WTC11 (cell line): ENCODE measurements at regions not wholly inside any gene's neighbourhood (a gene's known extent, or its start where the extent isn't known, plus 50 kb on each side); places are given as distances from the start of the nearest gene placed in this dataset.

Source experiments
- ATAC-seq: fragments of 200-7000 bp; cut with Tn5 transposase; 2 replicates; pipeline ENCODE4 v1.10.0; 2021; ENCODE audit warnings: mild to moderate bottlenecking, moderate library complexity
- CTCF ChIA-PET: fragments of 300-600 bp; sonication (Branson Sonifier 250); formaldehyde crosslinking; loops from one replicate; lab custom pipeline; 2021; ENCODE audit warnings: antibody characterized with exemption; lab: Charles Lee
- POLR2A ChIA-PET: fragments of 350-600 bp; sonication (Branson Sonifier 250); formaldehyde crosslinking; loops from one replicate; lab custom pipeline; 2021; ENCODE audit warnings: antibody characterized with exemption; lab: Charles Lee
- DNase-seq: peaks from one replicate; pipeline ENCODE4 v3.0.0; 2021; ENCODE audit warnings: low spot score
- H3K27ac Mint-ChIP-seq: 2 replicates; pipeline ENCODE4 v1.8.0; 2021; ENCODE audit warnings: mixed read lengths
- H3K27me3 Mint-ChIP-seq: 2 replicates; pipeline ENCODE4 v1.8.0; 2021; ENCODE audit warnings: low read depth, mild to moderate bottlenecking, moderate library complexity, mixed read lengths
- H3K36me3 Mint-ChIP-seq: 2 replicates; pipeline ENCODE4 v1.8.0; 2021; ENCODE audit warnings: mixed read lengths
- H3K4me1 Mint-ChIP-seq: 2 replicates; pipeline ENCODE4 v1.8.0; 2022; ENCODE audit warnings: mixed read lengths
- H3K4me3 Mint-ChIP-seq: 2 replicates; pipeline ENCODE4 v1.8.0; 2021; ENCODE audit warnings: mild to moderate bottlenecking, moderate library complexity, mixed read lengths
- H3K9me3 Mint-ChIP-seq: 2 replicates; pipeline ENCODE4 v1.8.0; 2021; ENCODE audit warnings: mixed read lengths
- ARID4B ChIP-seq: sonication (generic); formaldehyde crosslinking; IDR thresholded peaks from 2 replicates; pipeline ENCODE4 v1.8.0; 2023; ENCODE audit warnings: missing genetic modification reagents, mild to moderate bottlenecking, borderline replicate concordance
- CBFB ChIP-seq: sonication (generic); formaldehyde crosslinking; IDR thresholded peaks from 2 replicates; pipeline ENCODE4 v1.8.1; 2022; ENCODE audit warnings: mild to moderate bottlenecking, low read depth, missing genetic modification reagents
- E2F5 ChIP-seq: sonication (generic); formaldehyde crosslinking; IDR thresholded peaks from 2 replicates; pipeline ENCODE4 v1.8.1; 2022; ENCODE audit warnings: mild to moderate bottlenecking, moderate library complexity, missing genetic modification reagents
- FOXJ3 ChIP-seq: sonication (generic); formaldehyde crosslinking; IDR thresholded peaks from 2 replicates; pipeline ENCODE4 v1.9.0; 2021; ENCODE audit warnings: missing genetic modification reagents, mild to moderate bottlenecking, borderline replicate concordance
- GTF2I ChIP-seq: fragments of 250-450 bp; sonication (Bioruptor Pico); conservative IDR thresholded peaks from 2 replicates; pipeline ENCODE4 v1.4.0; 2021; ENCODE audit warnings: mild to moderate bottlenecking
- IRF2 ChIP-seq: sonication (generic); formaldehyde crosslinking; IDR thresholded peaks from 2 replicates; pipeline ENCODE4 v1.8.0; 2022; ENCODE audit warnings: low read depth, missing genetic modification reagents, borderline replicate concordance
- MLX ChIP-seq: sonication (generic); formaldehyde crosslinking; IDR thresholded peaks from 2 replicates; pipeline ENCODE4 v1.8.1; 2023; ENCODE audit warnings: mild to moderate bottlenecking, missing genetic modification reagents, moderate library complexity
- NFATC4 ChIP-seq: fragments of 250-450 bp; sonication (Bioruptor Pico); IDR thresholded peaks from 2 replicates; pipeline ENCODE4 v1.9.0; 2021; ENCODE audit warnings: mild to moderate bottlenecking
- NFE2L1 ChIP-seq: sonication (generic); formaldehyde crosslinking; IDR thresholded peaks from 2 replicates; pipeline ENCODE4 v1.8.1; 2023; ENCODE audit warnings: missing genetic modification reagents
- NFYB ChIP-seq: sonication (generic); formaldehyde crosslinking; conservative IDR thresholded peaks from 2 replicates; pipeline ENCODE4 v1.8.0; 2022; ENCODE audit warnings: low read depth, missing genetic modification reagents
- PRRX2 ChIP-seq: fragments of 250-450 bp; sonication (Bioruptor Pico); IDR thresholded peaks from 2 replicates; pipeline ENCODE4 v1.8.0; 2021; ENCODE audit warnings: mild to moderate bottlenecking
- SMAD3 ChIP-seq: sonication (generic); formaldehyde crosslinking; IDR thresholded peaks from 2 replicates; pipeline ENCODE4 v1.8.0; 2022; ENCODE audit warnings: missing genetic modification reagents, mild to moderate bottlenecking, borderline replicate concordance
- SOX15 ChIP-seq: fragments of 250-450 bp; sonication (Bioruptor Pico); IDR thresholded peaks from 2 replicates; pipeline ENCODE4 v1.9.0; 2021; ENCODE audit warnings: mild to moderate bottlenecking
- SP1 ChIP-seq: sonication (generic); formaldehyde crosslinking; conservative IDR thresholded peaks from 2 replicates; pipeline ENCODE4 v1.8.1; 2022; ENCODE audit warnings: missing genetic modification reagents
- ZNF263 ChIP-seq: sonication (generic); formaldehyde crosslinking; IDR thresholded peaks from 2 replicates; pipeline ENCODE4 v1.8.1; 2022; ENCODE audit warnings: low read depth, mild to moderate bottlenecking, moderate library complexity, missing genetic modification reagents
- TF ChIP-seq, protein P1 (sequence below): sonication (generic); formaldehyde crosslinking; IDR thresholded peaks from 2 replicates; pipeline ENCODE4 v1.8.0; 2023; ENCODE audit warnings: mild to moderate bottlenecking, missing genetic modification reagents
- TF ChIP-seq, protein P2 (sequence below): sonication (generic); formaldehyde crosslinking; IDR thresholded peaks from 2 replicates; pipeline ENCODE4 v1.8.0; 2022; ENCODE audit warnings: missing genetic modification reagents
- TF ChIP-seq, protein P3 (sequence below): fragments of 250-450 bp; sonication (Bioruptor Pico); IDR thresholded peaks from 2 replicates; pipeline ENCODE4 v1.9.0; 2021; ENCODE audit warnings: mild to moderate bottlenecking

GRCh38 chr2:43044093-43044681, 182.2 kb downstream of the ZFP36L2 start:
- ChIA-PET POLR2A (no interaction called here), CTCF (interaction anchor here (0.9 to 2.8 kb wide), 2 partner anchors 20 to 40 kb away, joined by 3 to 9 read pairs; no protein-coding TSS in a partner anchor)
- Mint-ChIP-seq H3K36me3 (no peaks in the 10 kb centered on the region), H3K27ac (no peak overlapping the region), H3K4me3 (no peak overlapping the region), H3K9me3 (no peaks in the 10 kb centered on the region), H3K4me1 (peaks cover 23% of the 10 kb centered on the region), H3K27me3 (no peaks in the 10 kb centered on the region)
- TF ChIP-seq NFATC4 (CRISPR knock-in tag) (no peak), GTF2I (CRISPR knock-in tag) (no peak), E2F5 (CRISPR knock-in tag) (no peak), SOX15 (CRISPR knock-in tag) (no peak), FOXJ3 (CRISPR knock-in tag) (no peak), SMAD3 (no peak), NFE2L1 (no peak), CBFB (no peak), ARID4B (CRISPR knock-in tag) (no peak), PRRX2 (CRISPR knock-in tag) (no peak), IRF2 (CRISPR knock-in tag) (no peak), ZNF263 (CRISPR knock-in tag) (no peak), MLX (CRISPR knock-in tag) (no peak), SP1 (CRISPR knock-in tag) (no peak), NFYB (CRISPR knock-in tag) (no peak)
- TF ChIP-seq, protein P1, sequence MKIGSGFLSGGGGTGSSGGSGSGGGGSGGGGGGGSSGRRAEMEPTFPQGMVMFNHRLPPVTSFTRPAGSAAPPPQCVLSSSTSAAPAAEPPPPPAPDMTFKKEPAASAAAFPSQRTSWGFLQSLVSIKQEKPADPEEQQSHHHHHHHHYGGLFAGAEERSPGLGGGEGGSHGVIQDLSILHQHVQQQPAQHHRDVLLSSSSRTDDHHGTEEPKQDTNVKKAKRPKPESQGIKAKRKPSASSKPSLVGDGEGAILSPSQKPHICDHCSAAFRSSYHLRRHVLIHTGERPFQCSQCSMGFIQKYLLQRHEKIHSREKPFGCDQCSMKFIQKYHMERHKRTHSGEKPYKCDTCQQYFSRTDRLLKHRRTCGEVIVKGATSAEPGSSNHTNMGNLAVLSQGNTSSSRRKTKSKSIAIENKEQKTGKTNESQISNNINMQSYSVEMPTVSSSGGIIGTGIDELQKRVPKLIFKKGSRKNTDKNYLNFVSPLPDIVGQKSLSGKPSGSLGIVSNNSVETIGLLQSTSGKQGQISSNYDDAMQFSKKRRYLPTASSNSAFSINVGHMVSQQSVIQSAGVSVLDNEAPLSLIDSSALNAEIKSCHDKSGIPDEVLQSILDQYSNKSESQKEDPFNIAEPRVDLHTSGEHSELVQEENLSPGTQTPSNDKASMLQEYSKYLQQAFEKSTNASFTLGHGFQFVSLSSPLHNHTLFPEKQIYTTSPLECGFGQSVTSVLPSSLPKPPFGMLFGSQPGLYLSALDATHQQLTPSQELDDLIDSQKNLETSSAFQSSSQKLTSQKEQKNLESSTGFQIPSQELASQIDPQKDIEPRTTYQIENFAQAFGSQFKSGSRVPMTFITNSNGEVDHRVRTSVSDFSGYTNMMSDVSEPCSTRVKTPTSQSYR (CRISPR knock-in tag) = no peak
- TF ChIP-seq, protein P2, sequence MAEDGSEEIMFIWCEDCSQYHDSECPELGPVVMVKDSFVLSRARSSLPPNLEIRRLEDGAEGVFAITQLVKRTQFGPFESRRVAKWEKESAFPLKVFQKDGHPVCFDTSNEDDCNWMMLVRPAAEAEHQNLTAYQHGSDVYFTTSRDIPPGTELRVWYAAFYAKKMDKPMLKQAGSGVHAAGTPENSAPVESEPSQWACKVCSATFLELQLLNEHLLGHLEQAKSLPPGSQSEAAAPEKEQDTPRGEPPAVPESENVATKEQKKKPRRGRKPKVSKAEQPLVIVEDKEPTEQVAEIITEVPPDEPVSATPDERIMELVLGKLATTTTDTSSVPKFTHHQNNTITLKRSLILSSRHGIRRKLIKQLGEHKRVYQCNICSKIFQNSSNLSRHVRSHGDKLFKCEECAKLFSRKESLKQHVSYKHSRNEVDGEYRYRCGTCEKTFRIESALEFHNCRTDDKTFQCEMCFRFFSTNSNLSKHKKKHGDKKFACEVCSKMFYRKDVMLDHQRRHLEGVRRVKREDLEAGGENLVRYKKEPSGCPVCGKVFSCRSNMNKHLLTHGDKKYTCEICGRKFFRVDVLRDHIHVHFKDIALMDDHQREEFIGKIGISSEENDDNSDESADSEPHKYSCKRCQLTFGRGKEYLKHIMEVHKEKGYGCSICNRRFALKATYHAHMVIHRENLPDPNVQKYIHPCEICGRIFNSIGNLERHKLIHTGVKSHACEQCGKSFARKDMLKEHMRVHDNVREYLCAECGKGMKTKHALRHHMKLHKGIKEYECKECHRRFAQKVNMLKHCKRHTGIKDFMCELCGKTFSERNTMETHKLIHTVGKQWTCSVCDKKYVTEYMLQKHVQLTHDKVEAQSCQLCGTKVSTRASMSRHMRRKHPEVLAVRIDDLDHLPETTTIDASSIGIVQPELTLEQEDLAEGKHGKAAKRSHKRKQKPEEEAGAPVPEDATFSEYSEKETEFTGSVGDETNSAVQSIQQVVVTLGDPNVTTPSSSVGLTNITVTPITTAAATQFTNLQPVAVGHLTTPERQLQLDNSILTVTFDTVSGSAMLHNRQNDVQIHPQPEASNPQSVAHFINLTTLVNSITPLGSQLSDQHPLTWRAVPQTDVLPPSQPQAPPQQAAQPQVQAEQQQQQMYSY = no peak
- TF ChIP-seq, protein P3, sequence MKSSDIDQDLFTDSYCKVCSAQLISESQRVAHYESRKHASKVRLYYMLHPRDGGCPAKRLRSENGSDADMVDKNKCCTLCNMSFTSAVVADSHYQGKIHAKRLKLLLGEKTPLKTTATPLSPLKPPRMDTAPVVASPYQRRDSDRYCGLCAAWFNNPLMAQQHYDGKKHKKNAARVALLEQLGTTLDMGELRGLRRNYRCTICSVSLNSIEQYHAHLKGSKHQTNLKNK (CRISPR knock-in tag) = no peak
- DNase-seq = no peak
- ATAC-seq = no peak
